ENCODE measurements at regions not wholly inside any gene's neighbourhood (a gene's known extent, or its start where the extent isn't known, plus 50 kb on each side); places are given as distances from the start of the nearest gene placed in this dataset.

- no peak for TF ChIP-seq CTCF (IDR thresholded peaks at IDR 0.05; ENCODE audit: control insufficient read depth, insufficient read depth, low read depth, low read length, missing control alignments)
- DNase-seq (ENCODE audit: low read depth), result no peak
- no peak overlapping the region for H3K4me3 ChIP-seq (ENCODE audit: control insufficient read depth, low read depth, low read length)
These were observed 557.9 kb upstream of the CDH11 start for GRCh38 chr16:65679785-65680184.

DNA sequence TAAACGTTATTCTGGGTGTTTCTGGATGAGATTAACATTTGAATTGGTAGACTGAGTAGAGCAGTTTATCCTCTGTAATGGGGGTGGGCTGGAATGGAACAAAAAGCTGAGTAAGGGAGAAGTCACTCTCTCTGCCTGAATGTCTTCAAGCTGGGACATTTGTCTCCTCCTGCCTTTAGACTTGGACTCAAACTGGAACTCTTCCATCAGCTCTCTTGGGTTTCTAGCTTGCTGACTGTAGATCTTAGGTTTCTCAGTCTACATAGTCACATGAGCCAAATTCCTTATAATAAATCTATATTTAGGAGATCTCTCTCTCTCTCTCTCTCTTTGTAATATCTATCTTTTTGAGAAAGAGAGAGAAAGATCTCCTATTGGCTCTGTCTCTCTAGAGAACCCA lies 553.3 kb upstream of the CDH11 start:
- TF ChIP-seq CTCF (IDR thresholded peaks at IDR 0.05; ENCODE audit: control insufficient read depth, insufficient read depth, low read depth, low read length, missing control alignments), result no peak
- DNase-seq (ENCODE audit: low read depth), result no peak
- no peak overlapping the region for H3K4me3 ChIP-seq (ENCODE audit: control insufficient read depth, low read depth, low read length)

- no peak for DNase-seq (ENCODE audit: low read depth)
These were observed 551.1 kb upstream of the CDH11 start for GRCh38 chr16:65672960-65673359.

GRCh38 chr16:65671071-65671470 lies 549.2 kb upstream of the CDH11 start:
- TF ChIP-seq CTCF (IDR thresholded peaks at IDR 0.05; ENCODE audit: control insufficient read depth, insufficient read depth, low read depth, low read length, missing control alignments), result no peak
- no peak overlapping the region for H3K4me3 ChIP-seq (ENCODE audit: control insufficient read depth, low read depth, low read length)
- no peak for DNase-seq (ENCODE audit: low read depth)

More at GRCh38 chr16:65672960-65673359, 551.1 kb upstream of the CDH11 start:
- TF ChIP-seq CTCF (IDR thresholded peaks at IDR 0.05; ENCODE audit: control insufficient read depth, insufficient read depth, low read depth, low read length, missing control alignments), result no peak
- no peak overlapping the region for H3K4me3 ChIP-seq (ENCODE audit: control insufficient read depth, low read depth, low read length)

- no peak for TF ChIP-seq CTCF (IDR thresholded peaks at IDR 0.05; ENCODE audit: control insufficient read depth, insufficient read depth, low read depth, low read length, missing control alignments)
- no peak overlapping the region for H3K4me3 ChIP-seq (ENCODE audit: control insufficient read depth, low read depth, low read length)
- no peak for DNase-seq (ENCODE audit: low read depth)
These were observed 546.3 kb upstream of the CDH11 start for GRCh38 chr16:65668064-65668595.

GRCh38 chr16:65667011-65667578 lies 545.2 kb upstream of the CDH11 start:
- no peak for DNase-seq (ENCODE audit: low read depth)
- no peak overlapping the region for H3K4me3 ChIP-seq (ENCODE audit: control insufficient read depth, low read depth, low read length)
- peak; percentile 28 for TF ChIP-seq CTCF (IDR thresholded peaks at IDR 0.05; ENCODE audit: control insufficient read depth, insufficient read depth, low read depth, low read length, missing control alignments)

All from AG09309 (cell line).